Esophagus muscularis mucosa (tissue), 3 donors: ENCODE measurements at regions not wholly inside any gene's neighbourhood (a gene's known extent, or its start where the extent isn't known, plus 50 kb on each side); places are given as distances from the start of the nearest gene placed in this dataset.
"Not testable (repeated sequence)": the region's sequence is repeated elsewhere in the genome, so short reads cannot be mapped to it uniquely, and the experiment has no call there.

Experiments
- EP300 ChIP-seq: sonication (generic); formaldehyde crosslinking; IDR thresholded peaks from one replicate; pipeline ENCODE4 v1.6.1; 2017; ENCODE audit warnings: antibody characterized with exemption
- TF ChIP-seq, protein P1 (sequence below), 3 experiments: fragments of 200-600 bp in 2 of 3; fragments of 450-650 bp in 1 of 3; sonication (generic) in 2 of 3; IDR thresholded peaks; one replicate each; pipeline ENCODE4 v1.5.1; 2017 to 2019; ENCODE audit warnings: antibody characterized with exemption in 3 of 3, mild to moderate bottlenecking in 2 of 3, moderate library complexity in 1 of 3

- TF ChIP-seq, protein P1, sequence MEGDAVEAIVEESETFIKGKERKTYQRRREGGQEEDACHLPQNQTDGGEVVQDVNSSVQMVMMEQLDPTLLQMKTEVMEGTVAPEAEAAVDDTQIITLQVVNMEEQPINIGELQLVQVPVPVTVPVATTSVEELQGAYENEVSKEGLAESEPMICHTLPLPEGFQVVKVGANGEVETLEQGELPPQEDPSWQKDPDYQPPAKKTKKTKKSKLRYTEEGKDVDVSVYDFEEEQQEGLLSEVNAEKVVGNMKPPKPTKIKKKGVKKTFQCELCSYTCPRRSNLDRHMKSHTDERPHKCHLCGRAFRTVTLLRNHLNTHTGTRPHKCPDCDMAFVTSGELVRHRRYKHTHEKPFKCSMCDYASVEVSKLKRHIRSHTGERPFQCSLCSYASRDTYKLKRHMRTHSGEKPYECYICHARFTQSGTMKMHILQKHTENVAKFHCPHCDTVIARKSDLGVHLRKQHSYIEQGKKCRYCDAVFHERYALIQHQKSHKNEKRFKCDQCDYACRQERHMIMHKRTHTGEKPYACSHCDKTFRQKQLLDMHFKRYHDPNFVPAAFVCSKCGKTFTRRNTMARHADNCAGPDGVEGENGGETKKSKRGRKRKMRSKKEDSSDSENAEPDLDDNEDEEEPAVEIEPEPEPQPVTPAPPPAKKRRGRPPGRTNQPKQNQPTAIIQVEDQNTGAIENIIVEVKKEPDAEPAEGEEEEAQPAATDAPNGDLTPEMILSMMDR (IDR thresholded peaks at IDR 0.05) = not testable (repeated sequence)
- TF ChIP-seq EP300 = not testable (repeated sequence)
Measured at GRCh38 chr20:29087887-29088286, 2169.6 kb upstream of the DEFB115 start.
